Ascending aorta (tissue), 2 donors: ENCODE measurements at regions not wholly inside any gene's neighbourhood (a gene's known extent, or its start where the extent isn't known, plus 50 kb on each side); places are given as distances from the start of the nearest gene placed in this dataset.
"Not testable (repeated sequence)": the region's sequence is repeated elsewhere in the genome, so short reads cannot be mapped to it uniquely, and the experiment has no call there.

ENCODE experiments used
- DNase-seq, 2 donors: peaks; one replicate each; pipeline ENCODE4 v3.0.0-alpha.2; 2019; ENCODE audit warnings: low spot score in 2 of 2
- H3K27ac ChIP-seq, 2 donors: fragments of 200-600 bp; sonication (generic); one replicate each; pipeline ENCODE4 v1.5.1; 2016 to 2017; ENCODE audit warnings: mild to moderate bottlenecking in 1 of 2
- H3K27me3 ChIP-seq: fragments of 200-600 bp; sonication (generic); one replicate; pipeline ENCODE4 v1.5.1; 2017
- H3K36me3 ChIP-seq, 2 donors: fragments of 200-600 bp; sonication (generic); one replicate each; pipeline ENCODE4 v1.5.1; 2016
- H3K4me1 ChIP-seq, 2 donors: fragments of 200-600 bp; sonication (generic); one replicate each; pipeline ENCODE4 v1.5.1; 2016 to 2017; ENCODE audit warnings: mild to moderate bottlenecking in 1 of 2
- H3K4me3 ChIP-seq, 2 donors: fragments of 200-600 bp; sonication (generic); one replicate each; pipeline ENCODE4 v1.5.1; 2016 to 2017; ENCODE audit warnings: mild to moderate bottlenecking in 1 of 2
- H3K9me3 ChIP-seq, 2 donors: fragments of 200-600 bp; sonication (generic); one replicate each; pipeline ENCODE4 v1.5.1; 2016
- intact Hi-C: fragments of 100-400 bp; cut with DNase I; formaldehyde crosslinking; loops from one replicate; pipeline ENCODE4 v1.15.1; 2023
- TF ChIP-seq, protein P1 (sequence below), 3 experiments: fragments of 200-600 bp in 2 of 3; fragments of 450-650 bp in 1 of 3; sonication (generic) in 2 of 3; IDR thresholded peaks; one replicate each; pipeline ENCODE4 v1.5.1; 2016 to 2019; ENCODE audit warnings: antibody characterized with exemption in 3 of 3, mild to moderate bottlenecking in 1 of 3, moderate library complexity in 1 of 3

DNA sequence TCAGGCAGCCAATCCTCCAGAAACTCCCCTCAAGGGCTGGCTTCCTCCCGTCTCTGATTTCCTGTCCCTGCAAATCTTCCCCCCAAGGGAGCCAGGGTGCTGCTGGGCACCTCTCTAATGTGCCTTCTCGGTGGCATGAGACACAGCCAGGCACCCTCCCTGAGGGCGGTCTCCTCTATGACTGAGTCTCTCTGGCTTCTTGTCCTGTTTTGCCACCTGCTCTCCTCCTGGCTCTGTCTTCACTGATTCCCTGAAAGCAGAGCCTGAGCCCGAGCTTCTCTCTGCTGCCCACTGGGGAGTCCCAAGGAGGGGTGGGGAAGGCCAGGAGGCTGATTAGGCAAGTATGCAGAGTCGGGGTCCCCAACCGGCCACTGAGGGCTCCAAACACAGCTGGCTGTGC is 60.4 kb upstream of the INSIG1 start:
- Histone ChIP-seq H3K9me3 (no peaks in the 10 kb centered on the region), H3K27ac (no peak overlapping the region), H3K4me3 (no peak overlapping the region), H3K36me3 (no peaks in the 10 kb centered on the region), H3K4me1 (no peaks in the 10 kb centered on the region), H3K27me3 (no peaks in the 10 kb centered on the region)
- intact Hi-C loops: no loop called here
- no peak for DNase-seq
- TF ChIP-seq, protein P1, sequence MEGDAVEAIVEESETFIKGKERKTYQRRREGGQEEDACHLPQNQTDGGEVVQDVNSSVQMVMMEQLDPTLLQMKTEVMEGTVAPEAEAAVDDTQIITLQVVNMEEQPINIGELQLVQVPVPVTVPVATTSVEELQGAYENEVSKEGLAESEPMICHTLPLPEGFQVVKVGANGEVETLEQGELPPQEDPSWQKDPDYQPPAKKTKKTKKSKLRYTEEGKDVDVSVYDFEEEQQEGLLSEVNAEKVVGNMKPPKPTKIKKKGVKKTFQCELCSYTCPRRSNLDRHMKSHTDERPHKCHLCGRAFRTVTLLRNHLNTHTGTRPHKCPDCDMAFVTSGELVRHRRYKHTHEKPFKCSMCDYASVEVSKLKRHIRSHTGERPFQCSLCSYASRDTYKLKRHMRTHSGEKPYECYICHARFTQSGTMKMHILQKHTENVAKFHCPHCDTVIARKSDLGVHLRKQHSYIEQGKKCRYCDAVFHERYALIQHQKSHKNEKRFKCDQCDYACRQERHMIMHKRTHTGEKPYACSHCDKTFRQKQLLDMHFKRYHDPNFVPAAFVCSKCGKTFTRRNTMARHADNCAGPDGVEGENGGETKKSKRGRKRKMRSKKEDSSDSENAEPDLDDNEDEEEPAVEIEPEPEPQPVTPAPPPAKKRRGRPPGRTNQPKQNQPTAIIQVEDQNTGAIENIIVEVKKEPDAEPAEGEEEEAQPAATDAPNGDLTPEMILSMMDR (IDR thresholded peaks at IDR 0.05): no peak

DNA sequence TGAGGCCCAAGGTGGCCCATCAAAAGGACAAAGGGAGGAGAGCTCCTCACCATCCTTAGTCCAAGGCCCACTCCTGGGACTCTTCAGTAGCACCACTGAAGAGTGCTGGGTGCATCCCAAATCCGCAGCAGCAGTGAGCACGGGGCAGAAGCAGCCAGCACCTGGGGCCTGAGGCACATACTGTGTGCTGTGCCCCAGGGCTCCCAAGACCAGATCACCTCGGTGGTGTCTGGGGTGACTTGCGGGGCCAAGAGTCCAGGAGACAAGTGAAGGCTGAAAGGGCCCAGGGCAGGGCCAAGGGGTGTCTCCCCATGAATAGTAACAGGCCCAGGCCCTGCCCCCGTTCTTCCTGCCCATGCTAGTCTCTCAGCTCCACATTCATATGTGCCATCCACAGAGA is 59.9 kb upstream of the INSIG1 start:
- DNase-seq: no peak
- no peaks in the 10 kb centered on the region for H3K9me3 ChIP-seq
- intact Hi-C loops: no loop called here
- H3K36me3 ChIP-seq: no peaks in the 10 kb centered on the region
- no peak overlapping the region for H3K4me3 ChIP-seq
- H3K27ac ChIP-seq: no peak overlapping the region
- H3K4me1 ChIP-seq: no peaks in the 10 kb centered on the region
- H3K27me3 ChIP-seq: no peaks in the 10 kb centered on the region
- TF ChIP-seq, protein P1 (IDR thresholded peaks at IDR 0.05): no peak

DNA sequence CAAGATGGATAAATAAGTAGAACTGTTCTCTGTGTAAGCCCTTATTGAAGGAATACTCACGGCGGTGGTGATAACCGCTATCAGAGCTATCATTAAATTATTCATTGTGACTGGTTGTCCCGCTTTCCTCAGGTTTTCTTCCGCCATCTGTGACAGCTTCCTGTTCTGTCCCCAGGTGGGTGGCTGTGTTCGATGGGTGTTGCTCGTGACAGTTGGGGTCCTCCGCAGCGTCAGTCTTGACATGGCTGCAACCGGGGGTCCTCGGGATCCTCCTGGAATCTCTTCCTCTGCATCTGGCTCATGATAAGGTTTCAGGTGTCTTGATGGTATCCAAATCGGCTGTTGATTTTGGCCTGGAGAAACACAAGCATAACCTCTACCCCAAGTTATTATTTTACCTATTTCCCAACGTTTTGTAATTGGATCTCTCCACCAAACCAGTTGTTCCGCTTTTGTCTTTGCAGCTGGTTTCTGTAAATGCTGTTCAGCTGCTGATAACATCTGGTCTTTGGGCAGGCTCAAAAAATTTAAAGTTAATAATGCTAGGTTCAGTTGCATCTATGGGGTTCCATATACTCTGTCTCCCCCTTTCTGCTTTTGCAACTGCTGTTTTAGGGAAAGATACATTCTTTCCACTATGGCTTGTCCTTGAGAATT is 58.1 kb upstream of the INSIG1 start:
- H3K27ac ChIP-seq, H3K4me1 ChIP-seq, H3K4me3 ChIP-seq, H3K9me3 ChIP-seq, H3K36me3 ChIP-seq, H3K27me3 ChIP-seq, DNase-seq, intact Hi-C loops: not testable (repeated sequence)

DNA sequence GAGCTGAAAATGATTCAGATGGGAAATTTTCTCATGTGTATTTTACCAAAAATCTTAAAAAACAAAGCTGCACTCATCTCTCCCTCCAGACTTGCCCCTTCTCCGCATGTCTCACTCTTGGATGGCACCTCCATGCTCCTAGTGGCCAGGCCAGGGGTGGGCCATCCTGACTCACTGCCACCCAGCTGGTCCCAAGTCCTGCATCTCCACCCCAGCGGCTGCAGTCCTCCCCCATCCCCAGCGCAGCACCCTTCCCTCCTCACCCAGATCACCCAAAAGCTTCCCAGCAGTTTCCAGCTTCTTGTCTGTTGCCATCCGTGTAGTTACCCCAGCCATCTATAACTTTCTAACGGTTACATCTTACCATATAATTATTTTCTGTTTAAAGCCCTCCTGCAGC is 53.0 kb upstream of the INSIG1 start:
- H3K4me3 ChIP-seq: no peak overlapping the region
- no peaks in the 10 kb centered on the region for H3K36me3 ChIP-seq
- intact Hi-C loops: no loop called here

DNA sequence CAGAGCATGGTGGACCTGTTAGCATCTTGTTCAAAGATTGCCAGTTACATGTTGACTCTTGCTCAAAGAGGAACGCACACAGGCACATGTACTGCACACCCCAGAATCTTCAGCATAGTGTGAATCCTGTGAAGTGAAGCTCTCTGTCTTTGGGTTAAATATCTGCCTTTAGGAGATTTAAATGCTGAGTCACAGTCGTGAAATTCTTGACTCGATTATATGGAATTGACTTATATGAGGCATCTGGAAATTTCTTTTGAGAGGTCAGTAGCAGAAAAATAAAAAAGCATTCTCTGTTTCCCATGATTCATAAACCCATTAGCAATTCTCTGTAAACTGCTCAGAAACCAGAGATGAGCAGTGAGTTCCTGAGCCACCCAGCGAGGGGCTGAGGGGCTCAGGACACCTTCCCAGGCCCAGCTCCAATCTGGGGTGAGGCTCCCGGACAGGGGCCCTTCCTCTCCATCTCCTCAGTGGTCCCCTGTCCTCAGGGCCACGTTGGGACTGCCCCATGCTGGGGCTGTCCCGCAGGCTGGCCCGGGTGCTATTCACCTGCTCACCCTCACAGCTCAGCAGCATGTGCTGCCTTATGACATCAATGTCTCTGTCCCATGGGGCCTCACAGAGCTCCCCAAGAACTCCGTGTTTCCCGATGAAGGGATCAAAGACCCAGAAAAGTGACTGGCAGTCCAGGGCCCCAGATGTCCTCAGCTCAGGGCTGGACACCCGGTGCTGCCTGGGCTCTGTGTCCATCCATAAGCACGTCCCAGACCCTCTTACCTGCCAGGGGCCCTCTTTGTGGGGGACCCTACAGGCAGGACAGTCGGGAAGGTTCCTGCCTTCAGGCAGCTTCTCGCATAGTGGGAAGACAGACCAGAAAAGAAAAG is 50.0 kb upstream of the INSIG1 start:
- Histone ChIP-seq H3K27me3 (no peaks in the 10 kb centered on the region), H3K4me1 (peaks cover 0 to 6% of the 10 kb centered on the region in 2 donors), H3K4me3 (no peak overlapping the region), H3K9me3 (no peaks in the 10 kb centered on the region), H3K36me3 (no peaks in the 10 kb centered on the region), H3K27ac (no peak overlapping the region)
- intact Hi-C loops: no loop called here
- no peak for DNase-seq
- TF ChIP-seq, protein P1 (IDR thresholded peaks at IDR 0.05): no peak

More for the DNA sequence above, 53.0 kb upstream of the INSIG1 start:
- Histone ChIP-seq H3K9me3 (no peaks in the 10 kb centered on the region), H3K27me3 (no peaks in the 10 kb centered on the region), H3K4me1 (no peaks in the 10 kb centered on the region), H3K27ac (no peak overlapping the region)
- DNase-seq: no peak
- TF ChIP-seq, protein P1 (IDR thresholded peaks at IDR 0.05): no peak
